ENCODE measurements at regions not wholly inside any gene's neighbourhood (a gene's known extent, or its start where the extent isn't known, plus 50 kb on each side); places are given as distances from the start of the nearest gene placed in this dataset.

DNA sequence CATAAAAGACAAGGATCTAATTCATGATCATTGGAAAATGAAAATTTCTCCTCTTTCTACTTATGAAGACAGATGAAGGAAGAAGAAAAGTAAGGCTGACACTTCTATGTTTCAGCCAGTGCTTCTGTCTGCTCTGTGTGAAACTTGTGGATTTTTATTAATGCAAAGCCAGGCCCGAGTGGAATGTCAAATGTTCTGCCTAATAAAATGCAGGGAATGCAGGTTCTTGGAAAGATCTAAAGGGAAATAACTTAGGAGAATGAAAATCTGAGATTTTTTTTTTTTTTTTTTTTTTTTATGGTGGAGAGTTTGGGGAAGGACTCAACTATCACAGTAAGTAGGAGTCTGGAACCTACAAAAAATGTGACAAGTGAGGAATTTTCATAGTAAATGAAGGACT lies 1732.3 kb upstream of the SLC10A2 start:
- TF ChIP-seq, protein P1, sequence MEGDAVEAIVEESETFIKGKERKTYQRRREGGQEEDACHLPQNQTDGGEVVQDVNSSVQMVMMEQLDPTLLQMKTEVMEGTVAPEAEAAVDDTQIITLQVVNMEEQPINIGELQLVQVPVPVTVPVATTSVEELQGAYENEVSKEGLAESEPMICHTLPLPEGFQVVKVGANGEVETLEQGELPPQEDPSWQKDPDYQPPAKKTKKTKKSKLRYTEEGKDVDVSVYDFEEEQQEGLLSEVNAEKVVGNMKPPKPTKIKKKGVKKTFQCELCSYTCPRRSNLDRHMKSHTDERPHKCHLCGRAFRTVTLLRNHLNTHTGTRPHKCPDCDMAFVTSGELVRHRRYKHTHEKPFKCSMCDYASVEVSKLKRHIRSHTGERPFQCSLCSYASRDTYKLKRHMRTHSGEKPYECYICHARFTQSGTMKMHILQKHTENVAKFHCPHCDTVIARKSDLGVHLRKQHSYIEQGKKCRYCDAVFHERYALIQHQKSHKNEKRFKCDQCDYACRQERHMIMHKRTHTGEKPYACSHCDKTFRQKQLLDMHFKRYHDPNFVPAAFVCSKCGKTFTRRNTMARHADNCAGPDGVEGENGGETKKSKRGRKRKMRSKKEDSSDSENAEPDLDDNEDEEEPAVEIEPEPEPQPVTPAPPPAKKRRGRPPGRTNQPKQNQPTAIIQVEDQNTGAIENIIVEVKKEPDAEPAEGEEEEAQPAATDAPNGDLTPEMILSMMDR (conservative IDR thresholded peaks at IDR 0.05; ENCODE audit: control insufficient read depth, insufficient read depth, low read depth, low read length) = no peak
- no peak overlapping the region for H3K4me3 ChIP-seq (ENCODE audit: control insufficient read depth, low read depth, low read length)
- no peak for DNase-seq (ENCODE audit: low read depth)

DNA sequence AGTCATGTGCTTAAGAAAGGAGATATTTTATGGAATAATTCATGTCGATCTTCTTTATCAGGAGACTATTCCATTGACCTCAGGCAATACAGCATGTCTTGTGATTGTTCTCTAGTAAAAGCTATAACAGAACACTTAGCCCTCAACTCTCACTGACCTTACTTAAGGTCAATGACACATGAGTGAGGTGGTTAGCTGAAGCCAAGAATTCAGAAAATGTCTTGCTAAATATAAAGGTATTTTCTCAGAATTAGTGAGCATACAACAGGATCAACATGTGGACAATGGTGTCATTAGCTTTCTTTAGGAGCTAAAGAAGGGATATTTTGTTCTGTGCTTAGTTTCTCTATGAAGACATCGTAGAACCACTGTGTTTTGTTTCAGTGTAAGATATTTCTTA lies 1730.4 kb upstream of the SLC10A2 start:
- TF ChIP-seq, protein P1 (conservative IDR thresholded peaks at IDR 0.05; ENCODE audit: control insufficient read depth, insufficient read depth, low read depth, low read length) = no peak
- DNase-seq (ENCODE audit: low read depth) = no peak

DNA sequence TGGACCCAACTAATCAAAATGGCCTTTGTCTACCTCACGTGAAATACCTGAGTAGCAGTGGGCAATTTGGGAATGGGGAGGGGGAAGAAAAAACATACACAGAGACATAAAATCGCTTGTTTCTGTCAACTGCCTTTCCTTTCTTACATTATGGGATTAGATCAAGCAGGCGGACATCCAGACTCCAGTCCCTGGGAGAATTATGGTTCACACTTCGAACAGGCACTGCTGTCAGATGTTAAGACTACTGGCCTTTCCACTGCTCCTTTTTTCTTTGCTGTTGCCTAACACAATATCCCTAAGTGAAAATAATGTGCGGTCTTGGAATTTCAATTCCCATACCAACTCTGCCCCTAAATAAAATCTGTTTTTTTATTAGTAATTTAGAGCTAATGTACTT lies 1719.7 kb upstream of the SLC10A2 start:
- no peak overlapping the region for H3K4me3 ChIP-seq (ENCODE audit: control insufficient read depth, low read depth, low read length)
- no peak for DNase-seq (ENCODE audit: low read depth)
- TF ChIP-seq, protein P1 (conservative IDR thresholded peaks at IDR 0.05; ENCODE audit: control insufficient read depth, insufficient read depth, low read depth, low read length) = no peak

More for the DNA sequence above, 1730.4 kb upstream of the SLC10A2 start:
- no peak overlapping the region for H3K4me3 ChIP-seq (ENCODE audit: control insufficient read depth, low read depth, low read length)

DNA sequence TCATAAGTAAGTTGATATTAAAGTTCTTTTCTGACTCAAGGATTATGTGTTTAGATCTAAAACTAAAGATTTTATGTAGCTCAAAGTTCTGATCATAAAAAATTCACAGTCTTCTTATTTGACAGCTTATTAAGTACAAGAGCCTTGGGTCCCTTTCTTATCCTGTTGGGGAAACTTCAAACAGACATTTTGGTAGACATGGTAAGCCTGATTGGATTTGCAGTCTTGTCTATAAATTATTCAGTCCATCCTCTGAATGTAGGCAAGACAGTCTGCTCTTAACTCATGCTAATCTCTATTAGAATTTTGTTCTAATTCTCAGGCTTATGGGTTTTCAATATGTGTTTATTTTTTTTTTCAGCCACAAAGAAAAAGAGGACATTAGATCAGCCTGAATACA lies 1718.7 kb upstream of the SLC10A2 start:
- no peak overlapping the region for H3K4me3 ChIP-seq (ENCODE audit: control insufficient read depth, low read depth, low read length)
- no peak for DNase-seq (ENCODE audit: low read depth)

DNA sequence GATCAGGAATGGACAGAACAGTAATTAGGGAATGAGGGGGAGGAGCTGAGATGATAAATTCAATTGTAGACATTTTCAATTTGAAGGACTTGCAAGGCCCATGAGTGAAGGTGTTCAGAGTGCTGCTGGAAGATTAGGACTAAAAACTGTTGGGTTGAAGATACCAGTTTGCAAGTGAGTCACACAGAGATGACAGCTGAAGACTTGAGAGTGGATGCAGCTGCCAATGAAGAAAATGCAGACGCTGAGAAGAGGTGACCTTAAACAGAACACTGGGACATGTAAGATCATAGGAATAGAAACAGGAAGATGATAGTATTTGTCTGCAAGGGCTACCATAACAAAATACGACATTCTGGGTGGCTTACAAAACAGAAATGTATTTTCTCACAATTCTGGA lies 1716.5 kb upstream of the SLC10A2 start:
- H3K4me3 ChIP-seq (ENCODE audit: control insufficient read depth, low read depth, low read length) = no peak overlapping the region
- DNase-seq (ENCODE audit: low read depth) = no peak
- TF ChIP-seq, protein P1 (conservative IDR thresholded peaks at IDR 0.05; ENCODE audit: control insufficient read depth, insufficient read depth, low read depth, low read length) = no peak

More for the DNA sequence above, 1718.7 kb upstream of the SLC10A2 start:
- TF ChIP-seq, protein P1 (conservative IDR thresholded peaks at IDR 0.05; ENCODE audit: control insufficient read depth, insufficient read depth, low read depth, low read length) = no peak

DNA sequence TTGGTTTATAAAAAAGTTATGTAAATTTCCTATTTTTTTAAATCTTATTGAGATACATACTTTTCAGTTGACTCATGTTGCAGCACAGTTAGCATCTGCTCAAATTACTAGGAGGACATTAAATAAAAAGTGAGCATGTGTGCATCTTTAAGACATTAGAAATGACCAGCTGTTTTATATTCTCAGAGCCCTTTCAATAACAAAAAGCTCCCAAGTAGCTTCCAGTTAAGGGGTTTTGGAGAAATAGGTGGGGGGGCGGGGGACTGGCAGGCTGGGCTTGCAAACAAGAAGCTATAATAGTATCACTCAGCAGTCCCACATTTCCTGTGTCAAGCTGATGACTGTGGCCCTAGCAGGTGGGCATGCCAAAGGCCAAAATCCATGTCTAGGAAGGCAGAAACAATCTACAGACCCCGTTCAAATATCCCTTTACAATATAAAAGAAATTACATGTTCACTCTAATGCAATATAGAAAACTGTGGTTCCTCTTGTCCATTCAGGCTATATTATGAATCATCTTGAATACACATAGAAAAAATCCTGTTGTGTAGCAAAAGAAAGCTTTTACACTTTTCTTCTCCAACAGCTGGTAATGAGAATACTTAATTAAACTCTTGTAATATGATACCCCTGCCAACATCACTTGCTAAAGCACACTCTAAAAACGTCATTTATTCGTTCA lies 1713.2 kb upstream of the SLC10A2 start:
- H3K4me3 ChIP-seq (ENCODE audit: control insufficient read depth, low read depth, low read length) = no peak overlapping the region
- DNase-seq (ENCODE audit: low read depth) = peak; percentile 36
- TF ChIP-seq, protein P1 (conservative IDR thresholded peaks at IDR 0.05; ENCODE audit: control insufficient read depth, insufficient read depth, low read depth, low read length) = no peak
